Keratinocyte (primary cell): ENCODE measurements at regions not wholly inside any gene's neighbourhood (a gene's known extent, or its start where the extent isn't known, plus 50 kb on each side); places are given as distances from the start of the nearest gene placed in this dataset.

ENCODE experiments used
- DNase-seq: peaks from one replicate; pipeline ENCODE4 v3.0.0-alpha.2; 2011; ENCODE audit warnings: low read depth, missing footprints, low spot score
- FAIRE-seq: peaks from 2 replicates; lab custom pipeline; 2011; peaks lifted over from hg19 to GRCh38; lab: Jason Lieb, UNC
- H2AFZ ChIP-seq: 2 replicates; pipeline ENCODE4 v1.6.0; 2012; ENCODE audit warnings: low read length, control low read depth, inconsistent platforms; ENCODE audit not compliant: control insufficient read depth
- H3K27ac ChIP-seq: 2 replicates; pipeline ENCODE4 v1.5.1; 2011; ENCODE audit warnings: low read length; ENCODE audit not compliant: control insufficient read depth, insufficient read depth
- H3K27me3 ChIP-seq: 3 replicates; pipeline ENCODE4 v1.6.0; 2011; ENCODE audit warnings: low read length; ENCODE audit not compliant: control insufficient read depth, insufficient read depth; ENCODE audit errors: extremely low read depth
- H3K36me3 ChIP-seq, 2 experiments: 2 replicates in 1 of 2; 3 replicates in 1 of 2; pipeline ENCODE4 v1.5.1; 2011; ENCODE audit warnings: low read length in 2 of 2, mild to moderate bottlenecking in 1 of 2; ENCODE audit not compliant: control insufficient read depth in 2 of 2, insufficient read depth in 2 of 2; ENCODE audit errors: extremely low read depth in 1 of 2
- H3K4me1 ChIP-seq: 3 replicates; pipeline ENCODE4 v1.5.1; 2011; ENCODE audit warnings: low read length; ENCODE audit not compliant: control insufficient read depth, insufficient read depth; ENCODE audit errors: extremely low read depth
- H3K4me2 ChIP-seq: 3 replicates; pipeline ENCODE4 v1.6.0; 2011; ENCODE audit warnings: low read depth, low read length; ENCODE audit not compliant: control insufficient read depth, insufficient read depth; ENCODE audit errors: extremely low read depth
- H3K4me3 ChIP-seq, 3 experiments: fragments of 200-600 bp in 1 of 3; sonication (generic) in 1 of 3; 2 replicates in 2 of 3; 3 replicates in 1 of 3; pipeline ENCODE4 v1.5.1; 2011 to 2016; ENCODE audit warnings: low read length in 3 of 3, mild to moderate bottlenecking in 3 of 3, control low read depth in 2 of 3, inconsistent platforms in 1 of 3, low read depth in 1 of 3, mixed read lengths in 1 of 3, mixed run types in 1 of 3, moderate library complexity in 1 of 3; ENCODE audit not compliant: control insufficient read depth in 2 of 3, insufficient read depth in 2 of 3; ENCODE audit errors: extremely low read depth in 1 of 3
- H3K79me2 ChIP-seq: 2 replicates; pipeline ENCODE4 v1.6.0; 2012; ENCODE audit warnings: low read length; ENCODE audit not compliant: control insufficient read depth, insufficient read depth
- H3K9ac ChIP-seq: 3 replicates; pipeline ENCODE4 v1.6.0; 2011; ENCODE audit warnings: low read length; ENCODE audit not compliant: control insufficient read depth, insufficient read depth; ENCODE audit errors: extremely low read depth
- H3K9me1 ChIP-seq: 3 replicates; pipeline ENCODE4 v1.6.0; 2011; ENCODE audit warnings: low read length; ENCODE audit not compliant: control insufficient read depth, insufficient read depth; ENCODE audit errors: extremely low read depth
- H3K9me3 ChIP-seq: 2 replicates; pipeline ENCODE4 v1.5.1; 2012; ENCODE audit warnings: low read depth, low read length; ENCODE audit not compliant: control insufficient read depth
- H4K20me1 ChIP-seq: 3 replicates; pipeline ENCODE4 v1.6.0; 2011; ENCODE audit warnings: low read length; ENCODE audit not compliant: control insufficient read depth, insufficient read depth; ENCODE audit errors: extremely low read depth
- CTCF ChIP-seq, 3 experiments: IDR thresholded peaks in 1 of 3; conservative IDR thresholded peaks in 1 of 3; optimal IDR thresholded peaks in 1 of 3; 2 replicates in 2 of 3; 3 replicates in 1 of 3; pipeline versions ENCODE3 to v1.5.1; 2011; ENCODE audit warnings: low read length in 3 of 3, mild to moderate bottlenecking in 3 of 3, moderate library complexity in 2 of 3, control low read depth in 1 of 3, inconsistent platforms in 1 of 3; ENCODE audit not compliant: insufficient read depth in 2 of 3; ENCODE audit errors: extremely low read depth in 1 of 3
- EZH2 ChIP-seq: IDR thresholded peaks from one replicate; pipeline ENCODE4 v1.6.1; 2012; ENCODE audit warnings: inconsistent platforms, mild to moderate bottlenecking, low read length, moderate library complexity
- dilution Hi-C: fragments of 300-500 bp; cut with MboI; formaldehyde crosslinking; loops from one replicate; pipeline ENCODE4 v1.7.0; 2020; ENCODE audit warnings: low sequenced_read_pairs; ENCODE audit not compliant: extremely low pct_ligation_motif_present

GRCh38 chrX:20531667-20532066 is 265.0 kb upstream of the RPS6KA3 start:
- Histone ChIP-seq H3K4me3 (no peak overlapping the region), H3K27me3 (no peaks in the 10 kb centered on the region), H3K9me3 (no peaks in the 10 kb centered on the region), H3K4me1 (no peaks in the 10 kb centered on the region), H3K27ac (no peak overlapping the region), H2AFZ (no peak overlapping the region), H3K79me2 (no peaks in the 10 kb centered on the region), H3K36me3 (no peaks in the 10 kb centered on the region), H4K20me1 (no peaks in the 10 kb centered on the region), H3K9ac (no peak overlapping the region), H3K9me1 (no peaks in the 10 kb centered on the region), H3K4me2 (no peak overlapping the region)
- FAIRE-seq (no peak), DNase-seq (no peak)
- TF ChIP-seq EZH2, result no peak
- TF ChIP-seq CTCF (optimal IDR thresholded peaks at IDR 0.05 in 1 of 3, IDR thresholded peaks at IDR 0.05 in 1 of 3, conservative IDR thresholded peaks at IDR 0.05 in 1 of 3; ENCODE audit: extremely low read depth in 1 of 3, insufficient read depth in 2 of 3, low read length in 3 of 3), result no peak
- dilution Hi-C loops, result no loop called here

GRCh38 chrX:20530406-20530921 is 263.8 kb upstream of the RPS6KA3 start:
- no peaks in the 10 kb centered on the region for H3K9me3 ChIP-seq
- no peaks in the 10 kb centered on the region for H3K79me2 ChIP-seq
- H2AFZ ChIP-seq, result no peak overlapping the region
- no peaks in the 10 kb centered on the region for H3K36me3 ChIP-seq
- DNase-seq (peak; percentile 21), FAIRE-seq (peak; percentile 69)
- H3K4me2 ChIP-seq, result peak overlapping the region; percentile 18
- no peaks in the 10 kb centered on the region for H3K4me1 ChIP-seq
- H3K9me1 ChIP-seq, result no peaks in the 10 kb centered on the region
- H4K20me1 ChIP-seq, result no peaks in the 10 kb centered on the region
- no peak overlapping the region for H3K9ac ChIP-seq
- H3K4me3 ChIP-seq, result no peak overlapping the region
- dilution Hi-C loops, result no loop called here
- no peaks in the 10 kb centered on the region for H3K27me3 ChIP-seq
- TF ChIP-seq CTCF (optimal IDR thresholded peaks at IDR 0.05 in 1 of 3, IDR thresholded peaks at IDR 0.05 in 1 of 3, conservative IDR thresholded peaks at IDR 0.05 in 1 of 3; ENCODE audit: extremely low read depth in 1 of 3, insufficient read depth in 2 of 3, low read length in 3 of 3) (peak; percentile 68 to 70 (median 70)), EZH2 (no peak)
- H3K27ac ChIP-seq, result no peak overlapping the region
